ENCODE measurements at regions not wholly inside any gene's neighbourhood (a gene's known extent, or its start where the extent isn't known, plus 50 kb on each side); places are given as distances from the start of the nearest gene placed in this dataset.

GRCh38 chr20:40279390-40279789 lies 409.6 kb downstream of the MAFB start:
- intact Hi-C loops (cut with micrococcal nuclease), result no loop called here
- Histone ChIP-seq H3K27me3 (ENCODE audit: low read length) (no peaks in the 10 kb centered on the region), H3K9me3 (ENCODE audit: low read length) (0 out of 2 replicates have a peak, but pooled peaks cover 4% of the 10 kb centered on the region), H3K9me2 (replicated peaks; ENCODE audit: low read length) (no peaks in the 10 kb centered on the region), H3K9ac (ENCODE audit: low read length) (no peak overlapping the region), H3K4me1 (ENCODE audit: insufficient read depth, low read length) (no peaks in the 10 kb centered on the region), H3K36me3 (ENCODE audit: low read depth, low read length) (no peaks in the 10 kb centered on the region), H2AFZ (ENCODE audit: low read length) (no peak overlapping the region), H3K4me3 (ENCODE audit: low read length) (no peak overlapping the region), H3K27ac (ENCODE audit: low read length) (no peak overlapping the region), H3K4me2 (ENCODE audit: low read length) (no peak overlapping the region), H3F3A (ENCODE audit: low read length, unreplicated experiment) (no peaks in the 10 kb centered on the region), H4K20me1 (ENCODE audit: low read length) (no peaks in the 10 kb centered on the region), H3K79me2 (ENCODE audit: low read length) (no peaks in the 10 kb centered on the region)
- TF ChIP-seq EZH2phosphoT487 (IDR thresholded peaks at IDR 0.05; ENCODE audit: borderline replicate concordance, low read length), result no peak
- DNase-seq (no peak), ATAC-seq (no peak)
- CTCF ChIA-PET, result no interaction called here
- no TSS peak for BruUV-seq (replicated peaks)
- POLR2A ChIA-PET (ENCODE audit: unreplicated experiment), result no interaction called here

- no peak overlapping the region for H3K4me3 ChIP-seq (ENCODE audit: low read length)
- no TSS peak for BruUV-seq (replicated peaks)
- no peak overlapping the region for H2AFZ ChIP-seq (ENCODE audit: low read length)
- no peak for TF ChIP-seq EZH2phosphoT487 (IDR thresholded peaks at IDR 0.05; ENCODE audit: borderline replicate concordance, low read length)
- no peak for TF ChIP-seq EZH2 (IDR thresholded peaks at IDR 0.05; ENCODE audit: low read length, unreplicated experiment)
- TF ChIP-seq CTCF (conservative IDR thresholded peaks at IDR 0.05; ENCODE audit: low read depth, low read length), result no peak
- ATAC-seq (no peak), DNase-seq (no peak)
- H3K27ac ChIP-seq (ENCODE audit: low read length), result no peak overlapping the region
- CTCF ChIA-PET, result no interaction called here
- no peaks in the 10 kb centered on the region for H3K36me3 ChIP-seq (ENCODE audit: low read depth, low read length)
- H3K9ac ChIP-seq (ENCODE audit: low read length), result no peak overlapping the region
- H3K9me2 ChIP-seq (replicated peaks; ENCODE audit: low read length), result no peaks in the 10 kb centered on the region
- no peaks in the 10 kb centered on the region for H3F3A ChIP-seq (ENCODE audit: low read length, unreplicated experiment)
- intact Hi-C loops (cut with micrococcal nuclease), result no loop called here
- POLR2A ChIA-PET (ENCODE audit: unreplicated experiment), result no interaction called here
- no peaks in the 10 kb centered on the region for H3K4me1 ChIP-seq (ENCODE audit: insufficient read depth, low read length)
- no peaks in the 10 kb centered on the region for H4K20me1 ChIP-seq (ENCODE audit: low read length)
- no peaks in the 10 kb centered on the region for H3K27me3 ChIP-seq (ENCODE audit: low read length)
- H3K9me3 ChIP-seq (ENCODE audit: low read length), result 0 out of 2 replicates have a peak, but pooled peaks cover 2% of the 10 kb centered on the region
- H3K79me2 ChIP-seq (ENCODE audit: low read length), result no peaks in the 10 kb centered on the region
- no peak overlapping the region for H3K4me2 ChIP-seq (ENCODE audit: low read length)
Observed at GRCh38 chr20:40278673-40279072, 410.4 kb downstream of the MAFB start.

- Histone ChIP-seq H2AFZ (ENCODE audit: low read length) (no peak overlapping the region), H3K4me3 (ENCODE audit: low read length) (no peak overlapping the region), H3K27me3 (ENCODE audit: low read length) (no peaks in the 10 kb centered on the region), H3K79me2 (ENCODE audit: low read length) (no peaks in the 10 kb centered on the region), H3K9ac (ENCODE audit: low read length) (no peak overlapping the region), H3F3A (ENCODE audit: low read length, unreplicated experiment) (no peaks in the 10 kb centered on the region), H3K9me2 (replicated peaks; ENCODE audit: low read length) (no peaks in the 10 kb centered on the region), H3K27ac (ENCODE audit: low read length) (no peak overlapping the region), H3K4me1 (ENCODE audit: insufficient read depth, low read length) (no peaks in the 10 kb centered on the region), H4K20me1 (ENCODE audit: low read length) (no peaks in the 10 kb centered on the region), H3K9me3 (ENCODE audit: low read length) (no peaks in the 10 kb centered on the region), H3K36me3 (ENCODE audit: low read depth, low read length) (no peaks in the 10 kb centered on the region), H3K4me2 (ENCODE audit: low read length) (no peak overlapping the region)
- TF ChIP-seq EZH2 (IDR thresholded peaks at IDR 0.05; ENCODE audit: low read length, unreplicated experiment), result no peak
- TF ChIP-seq EZH2phosphoT487 (IDR thresholded peaks at IDR 0.05; ENCODE audit: borderline replicate concordance, low read length), result no peak
- no peak for TF ChIP-seq CTCF (conservative IDR thresholded peaks at IDR 0.05; ENCODE audit: low read depth, low read length)
- intact Hi-C loops (cut with micrococcal nuclease), result no loop called here
- no TSS peak for BruUV-seq (replicated peaks)
- ChIA-PET CTCF (no interaction called here), POLR2A (ENCODE audit: unreplicated experiment) (no interaction called here)
- no peak for DNase-seq
- no peak for ATAC-seq
Observed at GRCh38 chr20:40276301-40276700, 412.7 kb downstream of the MAFB start.
